T-cell (primary cell): ENCODE measurements at regions not wholly inside any gene's neighbourhood (a gene's known extent, or its start where the extent isn't known, plus 50 kb on each side); places are given as distances from the start of the nearest gene placed in this dataset.

Experiments used
- ATAC-seq, 4 experiments: fragments of 200-7000 bp in 3 of 4; fragments of 150-1000 bp in 1 of 4; cut with Tn5 transposase; replicated peaks in 1 of 4; 1 replicate in 3 of 4; 2 replicates in 1 of 4; pipeline ENCODE4 v1.10.0; 2021; ENCODE audit warnings: moderate library complexity in 3 of 4, mild to moderate bottlenecking in 2 of 4, moderate number of reproducible peaks in 1 of 4
- CTCF ChIA-PET, 2 donors: fragments of 300-600 bp; sonication (Branson Sonifier 250); formaldehyde crosslinking; loops; one replicate each; lab custom pipeline; 2022; ENCODE audit warnings: antibody characterized with exemption in 2 of 2; lab: Charles Lee
- POLR2A ChIA-PET, 2 donors: fragments of 300-600 bp; sonication (Branson Sonifier 250); formaldehyde crosslinking; loops; one replicate each; lab custom pipeline; 2022; ENCODE audit warnings: antibody characterized with exemption in 2 of 2; lab: Charles Lee
- DNase-seq, 35 experiments: peaks; one replicate each; pipeline versions ENCODE4 v3.0.0 to v3.0.0-alpha.2; 2013 to 2023
- H3K27ac ChIP-seq: one replicate; pipeline ENCODE4 v1.5.1; 2013; ENCODE audit warnings: low read length
- H3K27me3 ChIP-seq, 2 experiments: replicated peaks in 1 of 2; 1 replicate in 1 of 2; 2 replicates in 1 of 2; pipeline versions ENCODE4 v1.6.1 to v1.7.0; 2013; ENCODE audit warnings: low read length in 1 of 2, mixed read lengths in 1 of 2; ENCODE audit not compliant: control insufficient read depth in 2 of 2, insufficient read depth in 2 of 2; ENCODE audit errors: extremely low read depth in 1 of 2
- H3K36me3 ChIP-seq, 2 donors: 1 replicate in 1 of 2; 2 replicates in 1 of 2; pipeline versions ENCODE4 v1.6.1 to v1.7.0; 2013; ENCODE audit warnings: low read length in 1 of 2; ENCODE audit not compliant: control insufficient read depth in 2 of 2, insufficient read depth in 1 of 2; ENCODE audit errors: extremely low read depth in 1 of 2
- H3K4me1 ChIP-seq, 2 experiments: 1 replicate in 1 of 2; 2 replicates in 1 of 2; pipeline versions ENCODE4 v1.6.1 to v1.7.0; 2013; ENCODE audit warnings: low read length in 2 of 2, mixed read lengths in 1 of 2; ENCODE audit not compliant: insufficient read depth in 2 of 2, control insufficient read depth in 1 of 2; ENCODE audit errors: extremely low read depth in 1 of 2
- H3K4me3 ChIP-seq, 2 donors: 1 replicate in 1 of 2; 2 replicates in 1 of 2; pipeline versions ENCODE4 v1.5.1 to v1.7.0; 2013; ENCODE audit warnings: mild to moderate bottlenecking in 2 of 2, low read length in 1 of 2, moderate library complexity in 1 of 2; ENCODE audit not compliant: control insufficient read depth in 1 of 2; ENCODE audit errors: extremely low read depth in 1 of 2
- H3K9me3 ChIP-seq: 2 replicates; pipeline ENCODE4 v1.7.0; 2013
- H3K27ac Mint-ChIP-seq, 2 donors: one replicate each; pipeline ENCODE4 v1.8.0; 2020 to 2021; ENCODE audit warnings: mild to moderate bottlenecking in 2 of 2, mixed read lengths in 2 of 2
- H3K27me3 Mint-ChIP-seq, 2 donors: one replicate each; pipeline ENCODE4 v1.8.0; 2021 to 2022; ENCODE audit warnings: mixed read lengths in 2 of 2
- H3K36me3 Mint-ChIP-seq: one replicate; pipeline ENCODE4 v1.8.0; 2021; ENCODE audit warnings: mixed read lengths
- H3K4me1 Mint-ChIP-seq, 3 donors: one replicate each; pipeline ENCODE4 v1.8.0; 2020 to 2022; ENCODE audit warnings: mixed read lengths in 3 of 3, mild to moderate bottlenecking in 1 of 3
- H3K4me3 Mint-ChIP-seq, 3 donors: one replicate each; pipeline ENCODE4 v1.8.0; 2020 to 2022; ENCODE audit warnings: mild to moderate bottlenecking in 3 of 3, mixed read lengths in 3 of 3, moderate library complexity in 3 of 3
- H3K9me3 Mint-ChIP-seq, 3 donors: one replicate each; pipeline ENCODE4 v1.8.0; 2020 to 2022; ENCODE audit warnings: mixed read lengths in 3 of 3
- WGBS: methylation state at CpG from one replicate; pipeline ENCODE4 v1.1.5; 2013; ENCODE audit warnings: missing lambda C conversion rate; ENCODE audit not compliant: insufficient coverage; 5-methylcytosine and 5-hydroxymethylcytosine counted together

GRCh38 chr1:37303884-37304574 is 170.4 kb upstream of the ZC3H12A start:
- ChIA-PET CTCF (no interaction called here), POLR2A (no interaction called here)
- no peak overlapping the region for H3K27ac Mint-ChIP-seq
- Histone ChIP-seq H3K9me3 (no peaks in the 10 kb centered on the region), H3K36me3 (no peaks in the 10 kb centered on the region), H3K4me1 (no peaks in the 10 kb centered on the region), H3K4me3 (no peak overlapping the region), H3K27ac (no peak overlapping the region), H3K27me3 (peaks cover 0 to 29% of the 10 kb centered on the region in 2 experiments)
- ATAC-seq (no peak), DNase-seq (no peak)
- no peaks in the 10 kb centered on the region for H3K9me3 Mint-ChIP-seq
- no peaks in the 10 kb centered on the region for H3K36me3 Mint-ChIP-seq
- no peak overlapping the region for H3K4me3 Mint-ChIP-seq
- 11% methylated on average over 1 of the region's 3 CpGs for WGBS
- H3K27me3 Mint-ChIP-seq, result peaks cover 22 to 24% of the 10 kb centered on the region in 2 donors
- no peaks in the 10 kb centered on the region for H3K4me1 Mint-ChIP-seq

GRCh38 chr1:37305108-37305507 is 169.3 kb upstream of the ZC3H12A start:
- WGBS, result 90% methylated on average over 1 of the region's 1 CpG

GRCh38 chr1:37305841-37306240 is 168.5 kb upstream of the ZC3H12A start:
- no peak overlapping the region for H3K4me3 Mint-ChIP-seq
- H3K36me3 Mint-ChIP-seq, result no peaks in the 10 kb centered on the region
- DNase-seq, result no peak
- H3K36me3 ChIP-seq, result no peaks in the 10 kb centered on the region
- H3K27me3 Mint-ChIP-seq, result peaks cover 23% of the 10 kb centered on the region in 2 donors
- peaks cover 0 to 20% of the 10 kb centered on the region in 2 experiments for H3K27me3 ChIP-seq
- POLR2A ChIA-PET, result no interaction called here
- H3K4me3 ChIP-seq, result no peak overlapping the region
- H3K27ac ChIP-seq, result no peak overlapping the region
- no peak for ATAC-seq
- H3K4me1 ChIP-seq, result no peaks in the 10 kb centered on the region
- H3K9me3 Mint-ChIP-seq, result no peaks in the 10 kb centered on the region
- H3K4me1 Mint-ChIP-seq, result no peaks in the 10 kb centered on the region
- no peak overlapping the region for H3K27ac Mint-ChIP-seq
- H3K9me3 ChIP-seq, result no peaks in the 10 kb centered on the region
- CTCF ChIA-PET, result no interaction called here
- WGBS, result 62% methylated on average over 5 of the region's 7 CpGs

More at GRCh38 chr1:37305108-37305507, 169.3 kb upstream of the ZC3H12A start:
- Mint-ChIP-seq H3K4me1 (no peaks in the 10 kb centered on the region), H3K9me3 (no peaks in the 10 kb centered on the region), H3K36me3 (no peaks in the 10 kb centered on the region), H3K4me3 (no peak overlapping the region), H3K27ac (no peak overlapping the region), H3K27me3 (peaks cover 25 to 27% of the 10 kb centered on the region in 2 donors)
- ATAC-seq (no peak), DNase-seq (no peak)
- H3K27ac ChIP-seq, result no peak overlapping the region
- ChIA-PET POLR2A (no interaction called here), CTCF (no interaction called here)
- peaks cover 0 to 27% of the 10 kb centered on the region in 2 experiments for H3K27me3 ChIP-seq
- no peaks in the 10 kb centered on the region for H3K9me3 ChIP-seq
- H3K36me3 ChIP-seq, result no peaks in the 10 kb centered on the region
- no peak overlapping the region for H3K4me3 ChIP-seq
- no peaks in the 10 kb centered on the region for H3K4me1 ChIP-seq

- ChIA-PET CTCF (no interaction called here), POLR2A (no interaction called here)
- Histone ChIP-seq H3K9me3 (no peaks in the 10 kb centered on the region), H3K36me3 (no peaks in the 10 kb centered on the region), H3K4me1 (no peaks in the 10 kb centered on the region), H3K27me3 (peaks cover 0 to 19% of the 10 kb centered on the region in 2 experiments), H3K4me3 (no peak overlapping the region), H3K27ac (no peak overlapping the region)
- no peaks in the 10 kb centered on the region for H3K9me3 Mint-ChIP-seq
- no peaks in the 10 kb centered on the region for H3K4me1 Mint-ChIP-seq
- peaks cover 22 to 24% of the 10 kb centered on the region in 2 donors for H3K27me3 Mint-ChIP-seq
- no peak overlapping the region for H3K4me3 Mint-ChIP-seq
- no peaks in the 10 kb centered on the region for H3K36me3 Mint-ChIP-seq
- DNase-seq (no peak), ATAC-seq (no peak)
- no peak overlapping the region for H3K27ac Mint-ChIP-seq
- 33% methylated on average over 1 of the region's 4 CpGs for WGBS
These were observed 167.9 kb upstream of the ZC3H12A start for GRCh38 chr1:37306461-37306860.

- POLR2A ChIA-PET, result no interaction called here
- Mint-ChIP-seq H3K27ac (no peak overlapping the region), H3K27me3 (peaks cover 22 to 24% of the 10 kb centered on the region in 2 donors), H3K4me1 (no peaks in the 10 kb centered on the region), H3K4me3 (no peak overlapping the region), H3K9me3 (no peaks in the 10 kb centered on the region), H3K36me3 (no peaks in the 10 kb centered on the region)
- WGBS, result 74% methylated on average over 8 of the region's 11 CpGs
- Histone ChIP-seq H3K27me3 (peaks cover 0 to 22% of the 10 kb centered on the region in 2 experiments), H3K4me3 (no peak overlapping the region), H3K4me1 (no peaks in the 10 kb centered on the region), H3K36me3 (no peaks in the 10 kb centered on the region), H3K9me3 (no peaks in the 10 kb centered on the region), H3K27ac (no peak overlapping the region)
- CTCF ChIA-PET, result no interaction called here
- no peak for DNase-seq
- no peak for ATAC-seq
These were observed 167.5 kb upstream of the ZC3H12A start for GRCh38 chr1:37306871-37307270.

GRCh38 chr1:37308031-37308960 is 166.1 kb upstream of the ZC3H12A start:
- Mint-ChIP-seq H3K4me3 (no peak overlapping the region), H3K27me3 (peaks cover 33 to 37% of the 10 kb centered on the region in 2 donors), H3K36me3 (no peaks in the 10 kb centered on the region), H3K27ac (no peak overlapping the region), H3K9me3 (no peaks in the 10 kb centered on the region), H3K4me1 (no peaks in the 10 kb centered on the region)
- ATAC-seq (no peak), DNase-seq (no peak)
- no peak overlapping the region for H3K27ac ChIP-seq
- H3K9me3 ChIP-seq, result no peaks in the 10 kb centered on the region
- no peaks in the 10 kb centered on the region for H3K4me1 ChIP-seq
- POLR2A ChIA-PET, result no interaction called here
- CTCF ChIA-PET, result no interaction called here
- no peaks in the 10 kb centered on the region for H3K36me3 ChIP-seq
- peaks cover 0 to 28% of the 10 kb centered on the region in 2 experiments for H3K27me3 ChIP-seq
- 75% methylated on average over 19 of the region's 25 CpGs for WGBS
- no peak overlapping the region for H3K4me3 ChIP-seq
